Neural progenitor cell (in vitro differentiated cells): ENCODE measurements at regions not wholly inside any gene's neighbourhood (a gene's known extent, or its start where the extent isn't known, plus 50 kb on each side); places are given as distances from the start of the nearest gene placed in this dataset.

Source experiments
- DNase-seq: peaks from one replicate; pipeline ENCODE4 v3.0.0-alpha.2; 2016; ENCODE audit warnings: low spot score
- H2AFZ ChIP-seq: fragments of 200-600 bp; sonication (generic); replicated peaks from 2 replicates; pipeline ENCODE4 v1.6.1; 2016; ENCODE audit warnings: antibody characterized with exemption
- H3F3A ChIP-seq: fragments of 200-600 bp; sonication (generic); 2 replicates; pipeline ENCODE4 v1.6.1; 2016; ENCODE audit warnings: antibody characterized with exemption, low read depth
- H3K27ac ChIP-seq: fragments of 200-600 bp; sonication (generic); 2 replicates; pipeline ENCODE4 v1.5.1; 2016; ENCODE audit warnings: mild to moderate bottlenecking
- H3K27me3 ChIP-seq: fragments of 200-600 bp; sonication (generic); 2 replicates; pipeline ENCODE4 v1.6.1; 2016; ENCODE audit warnings: mild to moderate bottlenecking, moderate library complexity
- H3K36me3 ChIP-seq: fragments of 200-600 bp; sonication (generic); 2 replicates; pipeline ENCODE4 v1.5.1; 2016
- H3K4me1 ChIP-seq: fragments of 200-600 bp; sonication (generic); 2 replicates; pipeline ENCODE4 v1.6.1; 2016; ENCODE audit warnings: mixed run types
- H3K4me2 ChIP-seq: fragments of 200-600 bp; sonication (generic); 2 replicates; pipeline ENCODE4 v1.6.1; 2016
- H3K4me3 ChIP-seq: fragments of 200-600 bp; sonication (generic); 2 replicates; pipeline ENCODE4 v1.5.1; 2016
- H3K79me2 ChIP-seq: fragments of 200-600 bp; sonication (generic); 2 replicates; pipeline ENCODE4 v1.6.1; 2016; ENCODE audit warnings: low read depth
- H3K9ac ChIP-seq: fragments of 200-600 bp; sonication (generic); 2 replicates; pipeline ENCODE4 v1.6.1; 2016
- H3K9me3 ChIP-seq: fragments of 200-600 bp; sonication (generic); 2 replicates; pipeline ENCODE4 v1.5.1; 2016; ENCODE audit warnings: low read depth
- H4K20me1 ChIP-seq: fragments of 200-600 bp; sonication (generic); 2 replicates; pipeline ENCODE4 v1.6.1; 2016; ENCODE audit warnings: low read depth
- H3K27ac Mint-ChIP-seq: 3 replicates; pipeline ENCODE4 v1.8.0; 2021; ENCODE audit warnings: mixed read lengths
- H3K27me3 Mint-ChIP-seq: 2 replicates; pipeline ENCODE4 v1.8.0; 2022; ENCODE audit warnings: low read depth, mild to moderate bottlenecking, inconsistent platforms, moderate library complexity, mixed read lengths; ENCODE audit not compliant: insufficient read depth
- H3K36me3 Mint-ChIP-seq: 3 replicates; pipeline ENCODE4 v1.8.0; 2021; ENCODE audit warnings: mixed read lengths
- H3K4me1 Mint-ChIP-seq: 3 replicates; pipeline ENCODE4 v1.8.0; 2021; ENCODE audit warnings: mixed read lengths
- H3K4me3 Mint-ChIP-seq: 3 replicates; pipeline ENCODE4 v1.8.0; 2021; ENCODE audit warnings: mild to moderate bottlenecking, moderate library complexity, mixed read lengths
- H3K9me3 Mint-ChIP-seq: 3 replicates; pipeline ENCODE4 v1.8.0; 2020; ENCODE audit warnings: mixed read lengths
- CTCF ChIP-seq: fragments of 200-600 bp; sonication (generic); IDR thresholded peaks from 2 replicates; pipeline ENCODE4 v1.5.1; 2017; ENCODE audit warnings: antibody characterized with exemption, mild to moderate bottlenecking
- EZH2 ChIP-seq: fragments of 200-600 bp; sonication (generic); IDR thresholded peaks from 2 replicates; pipeline ENCODE4 v1.6.1; 2017; ENCODE audit warnings: antibody characterized with exemption, mild to moderate bottlenecking, moderate library complexity
- EZH2phosphoT487 ChIP-seq: fragments of 200-600 bp; sonication (generic); IDR thresholded peaks from 2 replicates; pipeline ENCODE4 v1.6.1; 2017; ENCODE audit warnings: antibody characterized with exemption

GRCh38 chr13:64186071-64186470 lies 2770.4 kb upstream of the PCDH20 start:
- Histone ChIP-seq H3K4me3 (no peak overlapping the region), H3K4me2 (no peak overlapping the region), H3K36me3 (no peaks in the 10 kb centered on the region), H3K27ac (no peak overlapping the region), H3F3A (no peaks in the 10 kb centered on the region), H3K79me2 (no peaks in the 10 kb centered on the region), H3K27me3 (no peaks in the 10 kb centered on the region), H4K20me1 (no peaks in the 10 kb centered on the region), H3K9me3 (no peaks in the 10 kb centered on the region), H3K4me1 (no peaks in the 10 kb centered on the region), H3K9ac (no peak overlapping the region), H2AFZ (no peak overlapping the region)
- no peaks in the 10 kb centered on the region for H3K36me3 Mint-ChIP-seq
- no peaks in the 10 kb centered on the region for H3K4me1 Mint-ChIP-seq
- no peaks in the 10 kb centered on the region for H3K9me3 Mint-ChIP-seq
- H3K4me3 Mint-ChIP-seq, result no peak overlapping the region
- no peak overlapping the region for H3K27ac Mint-ChIP-seq
- TF ChIP-seq EZH2 (no peak), CTCF (no peak), EZH2phosphoT487 (no peak)
- no peaks in the 10 kb centered on the region for H3K27me3 Mint-ChIP-seq
- DNase-seq, result no peak

DNA sequence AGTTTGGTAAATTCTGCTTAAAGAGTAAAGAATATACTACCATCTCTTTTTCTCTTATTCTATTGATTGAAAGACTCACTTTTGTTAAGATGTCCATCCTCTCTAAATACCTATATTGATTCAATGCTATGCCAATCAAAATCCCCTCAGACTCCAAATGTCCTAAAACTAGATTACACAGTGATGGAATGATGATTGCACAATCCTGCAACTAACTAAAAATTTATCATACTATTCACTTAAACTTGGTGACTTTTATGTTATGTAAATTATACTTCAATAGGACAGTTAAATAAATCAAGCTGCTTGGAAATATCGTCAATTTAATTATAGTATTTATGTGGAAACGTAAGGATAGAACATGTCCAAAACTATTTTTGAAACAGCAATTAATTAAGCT lies 2765.1 kb upstream of the PCDH20 start:
- Histone ChIP-seq H3F3A (no peaks in the 10 kb centered on the region), H3K27ac (no peak overlapping the region), H2AFZ (no peak overlapping the region), H3K9me3 (no peaks in the 10 kb centered on the region), H3K4me3 (no peak overlapping the region), H3K4me1 (no peaks in the 10 kb centered on the region), H3K9ac (no peak overlapping the region), H4K20me1 (no peaks in the 10 kb centered on the region), H3K4me2 (no peak overlapping the region), H3K79me2 (no peaks in the 10 kb centered on the region), H3K36me3 (no peaks in the 10 kb centered on the region), H3K27me3 (no peaks in the 10 kb centered on the region)
- no peak for TF ChIP-seq CTCF
- no peak for TF ChIP-seq EZH2phosphoT487
- no peak for TF ChIP-seq EZH2
- no peaks in the 10 kb centered on the region for H3K9me3 Mint-ChIP-seq
- H3K27me3 Mint-ChIP-seq, result no peaks in the 10 kb centered on the region
- no peaks in the 10 kb centered on the region for H3K36me3 Mint-ChIP-seq
- H3K4me3 Mint-ChIP-seq, result no peak overlapping the region
- DNase-seq, result no peak
- no peak overlapping the region for H3K27ac Mint-ChIP-seq
- no peaks in the 10 kb centered on the region for H3K4me1 Mint-ChIP-seq

DNA sequence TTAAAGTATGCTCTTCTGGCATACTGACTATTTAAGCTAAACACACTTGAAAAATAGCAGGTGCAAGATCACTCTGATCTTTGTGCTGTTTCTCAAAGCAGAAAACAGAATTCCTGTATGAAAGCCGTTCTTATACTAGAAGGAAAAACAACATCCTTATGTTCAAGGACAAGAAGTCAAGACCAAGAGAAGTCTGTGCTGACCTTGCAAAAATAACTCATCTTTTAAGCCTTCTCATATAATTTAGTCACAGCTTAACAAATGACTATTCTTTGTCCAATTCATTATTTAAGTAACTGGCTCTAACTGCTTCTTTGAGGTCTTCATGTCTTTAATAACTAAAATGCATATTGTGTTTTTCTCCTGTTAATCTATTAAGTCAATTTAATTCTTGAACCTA lies 2750.2 kb upstream of the PCDH20 start:
- H3K27ac ChIP-seq, result no peak overlapping the region
- Mint-ChIP-seq H3K4me1 (no peaks in the 10 kb centered on the region), H3K27ac (no peak overlapping the region), H3K36me3 (no peaks in the 10 kb centered on the region), H3K27me3 (no peaks in the 10 kb centered on the region), H3K9me3 (no peaks in the 10 kb centered on the region), H3K4me3 (no peak overlapping the region)
- H3K9me3 ChIP-seq, result no peaks in the 10 kb centered on the region
- no peaks in the 10 kb centered on the region for H3K36me3 ChIP-seq
- H3K4me2 ChIP-seq, result no peak overlapping the region
- no peak overlapping the region for H3K4me3 ChIP-seq
- H3K27me3 ChIP-seq, result no peaks in the 10 kb centered on the region
- DNase-seq, result no peak
- no peak overlapping the region for H3K9ac ChIP-seq
- H2AFZ ChIP-seq, result no peak overlapping the region
- no peaks in the 10 kb centered on the region for H4K20me1 ChIP-seq
- H3K4me1 ChIP-seq, result no peaks in the 10 kb centered on the region
- no peaks in the 10 kb centered on the region for H3F3A ChIP-seq
- TF ChIP-seq CTCF, result no peak
- H3K79me2 ChIP-seq, result no peaks in the 10 kb centered on the region

- no peak overlapping the region for H3K9ac ChIP-seq
Measured at GRCh38 chr13:64164435-64164834, 2748.8 kb upstream of the PCDH20 start.

More at GRCh38 chr13:64164435-64164834, 2748.8 kb upstream of the PCDH20 start:
- Histone ChIP-seq H4K20me1 (no peaks in the 10 kb centered on the region), H3K9me3 (no peaks in the 10 kb centered on the region), H3K79me2 (no peaks in the 10 kb centered on the region), H3K36me3 (no peaks in the 10 kb centered on the region), H3K4me1 (no peaks in the 10 kb centered on the region), H3F3A (no peaks in the 10 kb centered on the region), H3K27me3 (no peaks in the 10 kb centered on the region), H2AFZ (no peak overlapping the region), H3K27ac (no peak overlapping the region), H3K4me2 (no peak overlapping the region), H3K4me3 (no peak overlapping the region)
- TF ChIP-seq EZH2 (no peak), CTCF (no peak), EZH2phosphoT487 (no peak)
- Mint-ChIP-seq H3K4me1 (no peaks in the 10 kb centered on the region), H3K9me3 (no peaks in the 10 kb centered on the region), H3K27ac (no peak overlapping the region), H3K36me3 (no peaks in the 10 kb centered on the region), H3K4me3 (no peak overlapping the region), H3K27me3 (no peaks in the 10 kb centered on the region)
- no peak for DNase-seq
